HepG2 (cell line): ENCODE measurements at regions not wholly inside any gene's neighbourhood (a gene's known extent, or its start where the extent isn't known, plus 50 kb on each side); places are given as distances from the start of the nearest gene placed in this dataset.

Experiments used
- ATAC-seq: fragments of 200-7000 bp; cut with Tn5 transposase; 3 replicates; pipeline ENCODE4 v1.9.1; 2020; ENCODE audit warnings: mild to moderate bottlenecking, moderate library complexity
- BruUV-seq: library from RNA; stranded (reverse); fragments of 400-500 nt; replicated peaks from 2 replicates; lab custom pipeline; 2021; lab: Mats Ljungman, UMichigan
- CTCF ChIA-PET: fragments of 300-600 bp; formaldehyde crosslinking; extraction: SDS; loops from one replicate; lab custom pipeline; 2021; ENCODE audit warnings: low total read pairs, inconsistent platforms, low intra/inter-chr PET ratio; lab: Yijun Ruan, JAX
- POLR2A ChIA-PET: fragments of 350-600 bp; sonication (Branson Sonifier 250); formaldehyde crosslinking; loops from one replicate; lab custom pipeline; 2020; ENCODE audit warnings: antibody characterized with exemption, inconsistent platforms; lab: Yijun Ruan, JAX
- DNase-seq: peaks from one replicate; pipeline ENCODE4 v3.0.0-alpha.2; 2015; ENCODE audit warnings: low spot score
- FAIRE-seq: peaks from 3 replicates; lab custom pipeline; 2011; peaks lifted over from hg19 to GRCh38; lab: Jason Lieb, UNC
- H2AFZ ChIP-seq: one replicate; pipeline ENCODE4 v1.6.1; 2011; ENCODE audit warnings: low read length, inconsistent platforms
- H3K27ac ChIP-seq: fragments of 300-600 bp; 3 replicates; pipeline ENCODE4 v1.8.0; 2011; ENCODE audit warnings: mixed run types, mild to moderate bottlenecking, mixed read lengths, low read length, inconsistent platforms; ENCODE audit not compliant: insufficient read depth; ENCODE audit errors: extremely low read length
- H3K27me3 ChIP-seq, 2 experiments: fragments of 200-600 bp in 1 of 2; 2 replicates in 1 of 2; 3 replicates in 1 of 2; pipeline versions ENCODE4 v1.6.0 to v1.8.0; 2011; ENCODE audit warnings: low read length in 2 of 2, mild to moderate bottlenecking in 2 of 2, moderate library complexity in 2 of 2, inconsistent platforms in 1 of 2; ENCODE audit not compliant: insufficient read depth in 2 of 2, control insufficient read depth in 1 of 2
- H3K36me3 ChIP-seq, 2 experiments: fragments of 200-600 bp in 1 of 2; replicated peaks in 1 of 2; 2 replicates in 1 of 2; 3 replicates in 1 of 2; pipeline versions ENCODE4 v1.5.1 to v1.8.0; 2011; ENCODE audit warnings: low read length in 2 of 2, inconsistent platforms in 1 of 2; ENCODE audit not compliant: insufficient read depth in 2 of 2, control insufficient read depth in 1 of 2
- H3K4me1 ChIP-seq: 2 replicates; pipeline ENCODE4 v1.5.1; 2012; ENCODE audit warnings: low read length, inconsistent platforms; ENCODE audit not compliant: insufficient read depth
- H3K4me2 ChIP-seq: 2 replicates; pipeline ENCODE4 v1.6.0; 2011; ENCODE audit warnings: low read depth, low read length, inconsistent platforms
- H3K4me3 ChIP-seq, 3 experiments: fragments of 200-600 bp in 1 of 3; sonication (generic), shearing (Covaris generic) in 1 of 3; replicated peaks in 1 of 3; 2 replicates each; pipeline ENCODE4 v1.5.1; 2011 to 2016; ENCODE audit warnings: low read length in 3 of 3, inconsistent platforms in 2 of 3, low read depth in 2 of 3, mild to moderate bottlenecking in 2 of 3, control low read depth in 1 of 3, mixed read lengths in 1 of 3; ENCODE audit not compliant: insufficient read depth in 1 of 3
- H3K79me2 ChIP-seq: one replicate; pipeline ENCODE4 v1.6.1; 2011; ENCODE audit warnings: low read length, inconsistent platforms; ENCODE audit not compliant: insufficient read depth
- H3K9ac ChIP-seq: 2 replicates; pipeline ENCODE4 v1.6.0; 2011; ENCODE audit warnings: mild to moderate bottlenecking, low read depth, low read length, inconsistent platforms; ENCODE audit not compliant: insufficient read depth
- H3K9me3 ChIP-seq: 2 replicates; pipeline ENCODE4 v1.5.1; 2012; ENCODE audit warnings: mild to moderate bottlenecking, low read length
- H4K20me1 ChIP-seq: 2 replicates; pipeline ENCODE4 v1.6.0; 2011; ENCODE audit warnings: inconsistent platforms, mild to moderate bottlenecking, low read length, moderate library complexity; ENCODE audit not compliant: insufficient read depth
- ZMYM4 ChIP-seq: sonication (generic); formaldehyde crosslinking; IDR thresholded peaks from 2 replicates; pipeline ENCODE4 v1.8.1; 2023; ENCODE audit warnings: mild to moderate bottlenecking, missing genetic modification reagents
- WGBS: methylation state at CpG from one replicate; pipeline ENCODE4 v1.1.6; 2017; ENCODE audit warnings: low lambda C conversion rate; 5-methylcytosine and 5-hydroxymethylcytosine counted together
- in situ Hi-C: cut with HindIII; loops from 2 replicates; pipeline ENCODE4 v1.10.0; 2017; ENCODE audit warnings: low pct_unique_long_range_greater_than_20kb; ENCODE audit not compliant: extremely low pct_ligation_motif_present
- intact Hi-C: fragments of 100-400 bp; cut with micrococcal nuclease; formaldehyde crosslinking; loops from one replicate; pipeline ENCODE4 v1.10.0; 2022; ENCODE audit not compliant: unreplicated experiment
- TF ChIP-seq, protein P1 (sequence below): sonication (generic); formaldehyde crosslinking; IDR thresholded peaks from 2 replicates; pipeline ENCODE4 v1.9.0; 2021; ENCODE audit warnings: mild to moderate bottlenecking, missing genetic modification reagents

DNA sequence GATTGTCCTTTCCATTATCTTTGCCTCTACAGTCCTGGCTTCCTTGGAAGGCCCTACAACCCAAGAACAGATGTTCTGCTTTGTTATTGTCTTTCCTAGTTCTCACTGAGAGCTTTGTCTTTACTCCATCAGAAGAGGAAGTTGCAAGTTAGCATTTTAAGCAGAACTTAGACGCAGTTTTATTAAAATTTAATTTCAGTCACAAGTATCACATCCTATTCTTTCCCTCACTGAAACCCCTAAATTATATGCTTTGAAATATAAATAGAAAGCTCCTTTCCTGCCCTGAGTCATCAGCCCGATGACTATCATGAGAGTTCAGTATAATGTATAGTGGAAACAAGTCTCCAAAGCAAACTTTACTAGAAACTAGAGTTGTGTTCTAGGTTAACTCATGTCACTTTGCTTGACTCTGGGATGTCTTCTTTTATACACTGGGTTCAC lies 291.2 kb upstream of the RBMS3 start:
- no peak for FAIRE-seq
- in situ Hi-C loops: no loop called here
- H3K79me2 ChIP-seq: no peaks in the 10 kb centered on the region

More for the DNA sequence above, 291.2 kb upstream of the RBMS3 start:
- Histone ChIP-seq H3K9ac (no peak overlapping the region), H3K36me3 (no peaks in the 10 kb centered on the region), H3K4me1 (no peaks in the 10 kb centered on the region), H2AFZ (no peak overlapping the region), H3K4me3 (no peak overlapping the region)
- POLR2A ChIA-PET: no interaction called here
- TF ChIP-seq, protein P1, sequence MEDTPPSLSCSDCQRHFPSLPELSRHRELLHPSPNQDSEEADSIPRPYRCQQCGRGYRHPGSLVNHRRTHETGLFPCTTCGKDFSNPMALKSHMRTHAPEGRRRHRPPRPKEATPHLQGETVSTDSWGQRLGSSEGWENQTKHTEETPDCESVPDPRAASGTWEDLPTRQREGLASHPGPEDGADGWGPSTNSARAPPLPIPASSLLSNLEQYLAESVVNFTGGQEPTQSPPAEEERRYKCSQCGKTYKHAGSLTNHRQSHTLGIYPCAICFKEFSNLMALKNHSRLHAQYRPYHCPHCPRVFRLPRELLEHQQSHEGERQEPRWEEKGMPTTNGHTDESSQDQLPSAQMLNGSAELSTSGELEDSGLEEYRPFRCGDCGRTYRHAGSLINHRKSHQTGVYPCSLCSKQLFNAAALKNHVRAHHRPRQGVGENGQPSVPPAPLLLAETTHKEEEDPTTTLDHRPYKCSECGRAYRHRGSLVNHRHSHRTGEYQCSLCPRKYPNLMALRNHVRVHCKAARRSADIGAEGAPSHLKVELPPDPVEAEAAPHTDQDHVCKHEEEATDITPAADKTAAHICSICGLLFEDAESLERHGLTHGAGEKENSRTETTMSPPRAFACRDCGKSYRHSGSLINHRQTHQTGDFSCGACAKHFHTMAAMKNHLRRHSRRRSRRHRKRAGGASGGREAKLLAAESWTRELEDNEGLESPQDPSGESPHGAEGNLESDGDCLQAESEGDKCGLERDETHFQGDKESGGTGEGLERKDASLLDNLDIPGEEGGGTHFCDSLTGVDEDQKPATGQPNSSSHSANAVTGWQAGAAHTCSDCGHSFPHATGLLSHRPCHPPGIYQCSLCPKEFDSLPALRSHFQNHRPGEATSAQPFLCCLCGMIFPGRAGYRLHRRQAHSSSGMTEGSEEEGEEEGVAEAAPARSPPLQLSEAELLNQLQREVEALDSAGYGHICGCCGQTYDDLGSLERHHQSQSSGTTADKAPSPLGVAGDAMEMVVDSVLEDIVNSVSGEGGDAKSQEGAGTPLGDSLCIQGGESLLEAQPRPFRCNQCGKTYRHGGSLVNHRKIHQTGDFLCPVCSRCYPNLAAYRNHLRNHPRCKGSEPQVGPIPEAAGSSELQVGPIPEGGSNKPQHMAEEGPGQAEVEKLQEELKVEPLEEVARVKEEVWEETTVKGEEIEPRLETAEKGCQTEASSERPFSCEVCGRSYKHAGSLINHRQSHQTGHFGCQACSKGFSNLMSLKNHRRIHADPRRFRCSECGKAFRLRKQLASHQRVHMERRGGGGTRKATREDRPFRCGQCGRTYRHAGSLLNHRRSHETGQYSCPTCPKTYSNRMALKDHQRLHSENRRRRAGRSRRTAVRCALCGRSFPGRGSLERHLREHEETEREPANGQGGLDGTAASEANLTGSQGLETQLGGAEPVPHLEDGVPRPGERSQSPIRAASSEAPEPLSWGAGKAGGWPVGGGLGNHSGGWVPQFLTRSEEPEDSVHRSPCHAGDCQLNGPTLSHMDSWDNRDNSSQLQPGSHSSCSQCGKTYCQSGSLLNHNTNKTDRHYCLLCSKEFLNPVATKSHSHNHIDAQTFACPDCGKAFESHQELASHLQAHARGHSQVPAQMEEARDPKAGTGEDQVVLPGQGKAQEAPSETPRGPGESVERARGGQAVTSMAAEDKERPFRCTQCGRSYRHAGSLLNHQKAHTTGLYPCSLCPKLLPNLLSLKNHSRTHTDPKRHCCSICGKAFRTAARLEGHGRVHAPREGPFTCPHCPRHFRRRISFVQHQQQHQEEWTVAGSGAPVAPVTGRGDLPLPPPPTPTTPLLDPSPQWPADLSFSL (CRISPR knock-in tag): no peak
- no peak for TF ChIP-seq ZMYM4 (CRISPR knock-in tag)
- TF ChIP-seq, all 625 proteins: peak for 0
- no peak for DNase-seq
- WGBS: 2% methylated on average over 2 of the region's 2 CpGs
- Histone ChIP-seq H3K9me3 (peaks cover 50% of the 10 kb centered on the region), H3K4me2 (no peak overlapping the region), H3K27ac (no peak overlapping the region), H4K20me1 (no peaks in the 10 kb centered on the region), H3K27me3 (no peaks in the 10 kb centered on the region)
- no peak for ATAC-seq
- no TSS peak for BruUV-seq
- CTCF ChIA-PET: no interaction called here
- intact Hi-C loops: no loop called here
